ENCODE measurements at regions not wholly inside any gene's neighbourhood (a gene's known extent, or its start where the extent isn't known, plus 50 kb on each side); places are given as distances from the start of the nearest gene placed in this dataset.

- TF ChIP-seq EZH2 (optimal IDR thresholded peaks at IDR 0.05; ENCODE audit: low read depth, low read length) (no peak), CTCF (IDR thresholded peaks at IDR 0.05; ENCODE audit: low read length) (no peak), EZH2phosphoT487 (IDR thresholded peaks at IDR 0.05; ENCODE audit: low read length) (no peak)
Observed at GRCh38 chr6:156336089-156336488, 441.1 kb upstream of the ARID1B start.

DNA sequence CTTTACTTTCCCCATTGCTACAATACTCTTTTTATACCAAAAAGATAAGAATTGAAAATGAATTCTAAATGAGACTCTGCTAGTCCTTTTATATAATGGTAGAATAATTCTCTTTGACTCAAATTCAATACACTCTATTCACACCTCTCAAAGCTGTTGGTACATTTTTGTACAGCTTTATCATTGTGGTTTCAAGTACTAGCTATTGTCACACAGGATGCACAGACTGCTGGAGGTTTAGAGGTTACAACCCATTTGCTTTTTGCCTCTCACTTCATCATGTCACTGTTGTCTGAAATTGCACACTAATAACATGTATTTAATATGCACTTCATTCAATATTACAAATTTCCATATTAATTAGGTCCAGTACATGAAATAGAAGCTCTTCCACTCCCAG, 442.2 kb upstream of the ARID1B start:
- Histone ChIP-seq H3K9me3 (replicated peaks; ENCODE audit: insufficient read depth, low read length) (no peaks in the 10 kb centered on the region), H3K9me2 (replicated peaks; ENCODE audit: insufficient read depth, low read length) (no peaks in the 10 kb centered on the region), H3K79me2 (ENCODE audit: low read length) (no peaks in the 10 kb centered on the region), H3K36me3 (replicated peaks; ENCODE audit: insufficient read depth, low read length) (no peaks in the 10 kb centered on the region), H3K4me1 (ENCODE audit: low read length) (no peaks in the 10 kb centered on the region), H3F3A (ENCODE audit: insufficient read depth, low read length) (no peaks in the 10 kb centered on the region), H3K27ac (ENCODE audit: low read length) (no peak overlapping the region), H3K9ac (ENCODE audit: low read length) (no peak overlapping the region), H3K4me2 (ENCODE audit: low read depth, low read length) (no peak overlapping the region), H3K27me3 (replicated peaks; ENCODE audit: insufficient read depth, low read length) (no peaks in the 10 kb centered on the region), H2AFZ (ENCODE audit: low read length) (no peak overlapping the region), H4K20me1 (ENCODE audit: insufficient read depth, low read length) (no peaks in the 10 kb centered on the region), H3K4me3 (ENCODE audit: low read length) (no peak overlapping the region)
- no peak for DNase-seq
- TF ChIP-seq CTCF (IDR thresholded peaks at IDR 0.05; ENCODE audit: low read length), result no peak
- no peak for TF ChIP-seq EZH2phosphoT487 (IDR thresholded peaks at IDR 0.05; ENCODE audit: low read length)
- no peak for TF ChIP-seq EZH2 (optimal IDR thresholded peaks at IDR 0.05; ENCODE audit: low read depth, low read length)

More at GRCh38 chr6:156336089-156336488, 441.1 kb upstream of the ARID1B start:
- Histone ChIP-seq H3K9me2 (replicated peaks; ENCODE audit: insufficient read depth, low read length) (no peaks in the 10 kb centered on the region), H3K79me2 (ENCODE audit: low read length) (no peaks in the 10 kb centered on the region), H3K4me1 (ENCODE audit: low read length) (no peaks in the 10 kb centered on the region), H3F3A (ENCODE audit: insufficient read depth, low read length) (no peaks in the 10 kb centered on the region), H3K27ac (ENCODE audit: low read length) (no peak overlapping the region), H3K27me3 (replicated peaks; ENCODE audit: insufficient read depth, low read length) (no peaks in the 10 kb centered on the region), H3K4me2 (ENCODE audit: low read depth, low read length) (no peak overlapping the region), H3K36me3 (replicated peaks; ENCODE audit: insufficient read depth, low read length) (no peaks in the 10 kb centered on the region), H2AFZ (ENCODE audit: low read length) (no peak overlapping the region), H3K9ac (ENCODE audit: low read length) (no peak overlapping the region), H4K20me1 (ENCODE audit: insufficient read depth, low read length) (no peaks in the 10 kb centered on the region), H3K4me3 (ENCODE audit: low read length) (no peak overlapping the region), H3K9me3 (replicated peaks; ENCODE audit: insufficient read depth, low read length) (no peaks in the 10 kb centered on the region)
- no peak for DNase-seq

DNA sequence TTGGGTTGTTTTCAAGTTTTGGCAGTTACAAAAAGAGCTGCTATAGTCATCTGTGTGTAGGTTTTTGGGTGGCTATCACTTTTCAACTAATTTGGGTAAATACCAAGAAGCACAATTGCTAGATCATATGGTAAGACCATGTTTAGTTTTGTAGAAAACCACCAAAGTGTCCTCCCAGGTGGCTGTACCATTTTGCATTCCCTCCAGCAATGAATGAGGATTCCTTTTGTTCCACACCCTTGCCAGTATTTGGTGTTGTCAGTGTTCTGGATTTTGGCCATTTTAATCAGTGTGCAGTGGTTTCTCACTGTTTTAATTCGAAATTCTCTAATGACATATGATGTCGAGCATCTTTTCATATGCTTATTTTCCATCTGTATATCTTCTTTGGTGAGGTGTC, 457.5 kb upstream of the ARID1B start:
- no peak overlapping the region for H3K27ac ChIP-seq (ENCODE audit: low read length)
- TF ChIP-seq EZH2phosphoT487 (IDR thresholded peaks at IDR 0.05; ENCODE audit: low read length), result no peak
- no peak for TF ChIP-seq CTCF (IDR thresholded peaks at IDR 0.05; ENCODE audit: low read length)
- TF ChIP-seq EZH2 (optimal IDR thresholded peaks at IDR 0.05; ENCODE audit: low read depth, low read length), result no peak
- no peaks in the 10 kb centered on the region for H3K79me2 ChIP-seq (ENCODE audit: low read length)
- no peak overlapping the region for H2AFZ ChIP-seq (ENCODE audit: low read length)
- no peaks in the 10 kb centered on the region for H3F3A ChIP-seq (ENCODE audit: insufficient read depth, low read length)
- H3K27me3 ChIP-seq (replicated peaks; ENCODE audit: insufficient read depth, low read length), result no peaks in the 10 kb centered on the region
- no peaks in the 10 kb centered on the region for H3K4me1 ChIP-seq (ENCODE audit: low read length)
- no peaks in the 10 kb centered on the region for H4K20me1 ChIP-seq (ENCODE audit: insufficient read depth, low read length)
- no peak for DNase-seq
- no peak overlapping the region for H3K9ac ChIP-seq (ENCODE audit: low read length)
- no peaks in the 10 kb centered on the region for H3K9me3 ChIP-seq (replicated peaks; ENCODE audit: insufficient read depth, low read length)
- no peaks in the 10 kb centered on the region for H3K36me3 ChIP-seq (replicated peaks; ENCODE audit: insufficient read depth, low read length)
- H3K4me3 ChIP-seq (ENCODE audit: low read length), result no peak overlapping the region
- no peak overlapping the region for H3K4me2 ChIP-seq (ENCODE audit: low read depth, low read length)
- no peaks in the 10 kb centered on the region for H3K9me2 ChIP-seq (replicated peaks; ENCODE audit: insufficient read depth, low read length)
